HCT116 (cell line): ENCODE measurements at regions not wholly inside any gene's neighbourhood (a gene's known extent, or its start where the extent isn't known, plus 50 kb on each side); places are given as distances from the start of the nearest gene placed in this dataset.

Source experiments
- ATAC-seq: fragments of 200-7000 bp; cut with Tn5 transposase; 2 replicates; pipeline ENCODE4 v1.9.1; 2020; ENCODE audit warnings: mild to moderate bottlenecking, moderate library complexity
- BruUV-seq: library from RNA; stranded (reverse); fragments of 400-500 nt; replicated peaks from 2 replicates; lab custom pipeline; 2021; lab: Mats Ljungman, UMichigan
- CTCF ChIA-PET: fragments of 300-600 bp; sonication (Branson Sonifier 250); formaldehyde crosslinking; loops from one replicate; lab custom pipeline; 2021; ENCODE audit warnings: antibody characterized with exemption; lab: Charles Lee
- POLR2A ChIA-PET: fragments of 300-600, 350-600 bp; sonication (Branson Sonifier 250); formaldehyde crosslinking; loops from one replicate; lab custom pipeline; 2021; ENCODE audit warnings: antibody characterized with exemption; lab: Charles Lee
- RAD21 ChIA-PET, 2 experiments: fragments of 300-600 bp; sonication (Branson Sonifier 250); formaldehyde crosslinking; loops; one replicate each; lab custom pipeline; 2023; ENCODE audit warnings: low total read pairs in 2 of 2; ENCODE audit not compliant: uncharacterized antibody in 2 of 2, unreplicated experiment in 2 of 2, low non-redundant PET in 1 of 2; lab: Charles Lee
- DNase-seq: peaks from one replicate; pipeline ENCODE4 v3.0.0-alpha.2; 2010; ENCODE audit warnings: low read depth, low spot score
- H2AFZ ChIP-seq: fragments of 200-600 bp; shearing (Covaris generic), sonication (generic); 2 replicates; pipeline ENCODE4 v1.6.1; 2017; ENCODE audit warnings: low read depth, mixed run types, mixed read lengths, antibody characterized with exemption, low read length; ENCODE audit not compliant: poor library complexity, severe bottlenecking
- H3K27ac ChIP-seq: 2 replicates; pipeline ENCODE4 v1.5.1; 2012; ENCODE audit warnings: low read depth, low read length
- H3K27me3 ChIP-seq: fragments of 200-600 bp; sonication (generic); 2 replicates; pipeline ENCODE4 v1.6.1; 2016; ENCODE audit warnings: mixed run types, low read length, mixed read lengths; ENCODE audit not compliant: insufficient read depth
- H3K36me3 ChIP-seq, 2 experiments: fragments of 200-500 bp in 1 of 2; fragments of 200-600 bp in 1 of 2; sonication (Bioruptor generic) in 1 of 2; sonication (generic) in 1 of 2; 2 replicates each; pipeline versions ENCODE4 v1.5.1 to v1.6.1; 2014 to 2016; ENCODE audit warnings: low read length in 2 of 2, inconsistent platforms in 1 of 2, mixed read lengths in 1 of 2, mixed run types in 1 of 2; ENCODE audit not compliant: insufficient read depth in 2 of 2, control insufficient read depth in 1 of 2
- H3K4me1 ChIP-seq, 2 experiments: fragments of 200-600 bp in 1 of 2; sonication (generic) in 1 of 2; 2 replicates each; pipeline versions ENCODE4 v1.5.1 to v1.6.1; 2012 to 2017; ENCODE audit warnings: low read length in 2 of 2, inconsistent platforms in 1 of 2, mild to moderate bottlenecking in 1 of 2, mixed read lengths in 1 of 2, mixed run types in 1 of 2, moderate library complexity in 1 of 2; ENCODE audit not compliant: insufficient read depth in 2 of 2, control insufficient read depth in 1 of 2
- H3K4me2 ChIP-seq: fragments of 200-600 bp; sonication (generic); 2 replicates; pipeline ENCODE4 v1.6.1; 2017; ENCODE audit warnings: mixed run types, low read length, mixed read lengths
- H3K4me3 ChIP-seq, 2 experiments: fragments of 200-600 bp in 1 of 2; sonication (generic) in 1 of 2; replicated peaks in 1 of 2; 2 replicates each; pipeline ENCODE4 v1.5.1; 2011 to 2016; ENCODE audit warnings: low read length in 2 of 2, control low read depth in 1 of 2, low read depth in 1 of 2, mild to moderate bottlenecking in 1 of 2, mixed read lengths in 1 of 2, mixed run types in 1 of 2
- H3K79me2 ChIP-seq: fragments of 200-600 bp; sonication (generic); 2 replicates; pipeline ENCODE4 v1.6.1; 2017; ENCODE audit warnings: mild to moderate bottlenecking, mixed run types, low read length, moderate library complexity, mixed read lengths; ENCODE audit not compliant: insufficient read depth
- H3K9ac ChIP-seq: fragments of 200-600 bp; sonication (generic); 2 replicates; pipeline ENCODE4 v1.6.1; 2016; ENCODE audit warnings: low read length, mixed read lengths
- H3K9me2 ChIP-seq: fragments of 200-600 bp; sonication (generic), shearing (Covaris generic); 2 replicates; pipeline ENCODE4 v1.6.1; 2017; ENCODE audit warnings: mixed run types, mild to moderate bottlenecking, moderate library complexity; ENCODE audit not compliant: insufficient read depth
- H3K9me3 ChIP-seq, 2 experiments: fragments of 200-500 bp in 1 of 2; fragments of 200-600 bp in 1 of 2; sonication (Bioruptor generic) in 1 of 2; sonication (generic) in 1 of 2; 2 replicates each; pipeline ENCODE4 v1.6.1; 2014 to 2017; ENCODE audit warnings: low read length in 2 of 2, mixed read lengths in 2 of 2, inconsistent platforms in 1 of 2, low read depth in 1 of 2, mild to moderate bottlenecking in 1 of 2, mixed run types in 1 of 2, moderate library complexity in 1 of 2; ENCODE audit not compliant: control insufficient read depth in 1 of 2, insufficient read depth in 1 of 2
- H4K20me1 ChIP-seq: fragments of 200-600 bp; sonication (generic), shearing (Covaris generic); 2 replicates; pipeline ENCODE4 v1.6.1; 2017; ENCODE audit warnings: mixed run types, mild to moderate bottlenecking, moderate library complexity; ENCODE audit not compliant: insufficient read depth
- ATF3 ChIP-seq: IDR thresholded peaks from 2 replicates; pipeline ENCODE4 v1.6.1; 2012
- CEBPB ChIP-seq: IDR thresholded peaks from 2 replicates; pipeline ENCODE4 v1.6.1; 2012; ENCODE audit warnings: low read depth
- CTCF ChIP-seq, 3 experiments: fragments of 200-600 bp in 1 of 3; sonication (generic) in 1 of 3; IDR thresholded peaks in 2 of 3; conservative IDR thresholded peaks in 1 of 3; 2 replicates each; pipeline ENCODE4 v1.5.1; 2012 to 2017; ENCODE audit warnings: low read depth in 2 of 3, low read length in 2 of 3, antibody characterized with exemption in 1 of 3, borderline replicate concordance in 1 of 3, control low read depth in 1 of 3, mild to moderate bottlenecking in 1 of 3, mixed read lengths in 1 of 3, mixed run types in 1 of 3, moderate library complexity in 1 of 3; ENCODE audit not compliant: insufficient read depth in 1 of 3
- ELF1 ChIP-seq: IDR thresholded peaks from 2 replicates; pipeline ENCODE4 v1.6.1; 2012; ENCODE audit warnings: low read depth, borderline replicate concordance
- EZH2 ChIP-seq: fragments of 200-600 bp; sonication (generic); IDR thresholded peaks from 2 replicates; pipeline ENCODE4 v1.6.1; 2017; ENCODE audit warnings: antibody characterized with exemption, mixed run types
- EZH2phosphoT487 ChIP-seq: fragments of 200-600 bp; IDR thresholded peaks from 2 replicates; pipeline ENCODE4 v1.6.1; 2018; ENCODE audit warnings: antibody characterized with exemption, borderline replicate concordance
- FOSL1 ChIP-seq: IDR thresholded peaks from 2 replicates; pipeline ENCODE4 v1.6.1; 2012; ENCODE audit warnings: low read depth
- JUND ChIP-seq: IDR thresholded peaks from 2 replicates; pipeline ENCODE4 v1.6.1; 2012
- MAX ChIP-seq: IDR thresholded peaks from 2 replicates; pipeline ENCODE4 v1.6.1; 2012
- POLR2A ChIP-seq: IDR thresholded peaks from 2 replicates; pipeline ENCODE4 v1.7.0; 2011; ENCODE audit warnings: borderline replicate concordance; ENCODE audit not compliant: insufficient read depth, insufficient read length; ENCODE audit errors: extremely low read depth
- POLR2AphosphoS5 ChIP-seq: IDR thresholded peaks from 2 replicates; pipeline ENCODE4 v1.6.1; 2011; ENCODE audit warnings: mild to moderate bottlenecking, low read depth, low read length, moderate library complexity
- RAD21 ChIP-seq: IDR thresholded peaks from 2 replicates; pipeline ENCODE4 v1.6.1; 2012; ENCODE audit warnings: low read depth, mild to moderate bottlenecking
- REST ChIP-seq: IDR thresholded peaks from 2 replicates; pipeline ENCODE4 v1.6.1; 2012; ENCODE audit warnings: low read depth
- SP1 ChIP-seq: IDR thresholded peaks from 2 replicates; pipeline ENCODE4 v1.6.1; 2012; ENCODE audit warnings: low read depth
- SRF ChIP-seq: IDR thresholded peaks from 2 replicates; pipeline ENCODE4 v1.6.1; 2012; ENCODE audit warnings: low read depth
- TCF7L2 ChIP-seq: IDR thresholded peaks from 2 replicates; pipeline ENCODE4 v1.7.0; 2011; ENCODE audit warnings: borderline replicate concordance, inconsistent platforms; ENCODE audit not compliant: insufficient read depth, insufficient read length; ENCODE audit errors: extremely low read depth
- YY1 ChIP-seq: IDR thresholded peaks from 2 replicates; pipeline ENCODE4 v1.6.1; 2011; ENCODE audit warnings: low read length, low read depth, moderate library complexity, mild to moderate bottlenecking; ENCODE audit not compliant: insufficient replicate concordance; ENCODE audit errors: extremely low read depth
- ZBTB33 ChIP-seq: IDR thresholded peaks from 2 replicates; pipeline ENCODE4 v1.6.1; 2011; ENCODE audit warnings: mild to moderate bottlenecking, low read length, moderate library complexity; ENCODE audit not compliant: insufficient replicate concordance; ENCODE audit errors: extremely low read depth
- ZFX ChIP-seq: fragments of 450-650 bp; IDR thresholded peaks from 2 replicates; pipeline ENCODE4 v1.6.1; 2017
- ZNF274 ChIP-seq: fragments of 200-500 bp; sonication (Bioruptor generic); IDR thresholded peaks from 2 replicates; pipeline ENCODE4 v1.6.1; 2014; ENCODE audit warnings: mild to moderate bottlenecking, low read depth, low read length, inconsistent platforms
- intact Hi-C: fragments of 100-400 bp; cut with micrococcal nuclease; formaldehyde crosslinking; loops from 2 replicates; pipeline ENCODE4 v1.10.0; 2022

- RAD21 ChIA-PET = no interaction called here
- no peaks in the 10 kb centered on the region for H3K36me3 ChIP-seq
- CTCF ChIA-PET = no interaction called here
- H3K9me3 ChIP-seq = no peaks in the 10 kb centered on the region
- H3K9ac ChIP-seq = no peak overlapping the region
- H3K27ac ChIP-seq = no peak overlapping the region
- no peak for ATAC-seq
- H3K4me3 ChIP-seq = no peak overlapping the region
- H3K79me2 ChIP-seq = no peaks in the 10 kb centered on the region
- TF ChIP-seq RAD21 (no peak), SRF (no peak), ZBTB33 (no peak), ELF1 (no peak), ATF3 (no peak), CTCF (IDR thresholded peaks at IDR 0.05 in 2 of 3, conservative IDR thresholded peaks at IDR 0.05 in 1 of 3; ENCODE audit: borderline replicate concordance in 1 of 3, insufficient read depth in 1 of 3, low read depth in 2 of 3, low read length in 2 of 3) (no peak), FOSL1 (no peak), EZH2phosphoT487 (no peak), MAX (no peak), JUND (no peak), REST (no peak), ZNF274 (no peak), CEBPB (no peak), POLR2A (no peak), EZH2 (no peak), YY1 (no peak), SP1 (no peak), POLR2AphosphoS5 (no peak), TCF7L2 (no peak), ZFX (no peak)
- H3K9me2 ChIP-seq = no peaks in the 10 kb centered on the region
- no TSS peak for BruUV-seq
- no peak overlapping the region for H2AFZ ChIP-seq
- no peaks in the 10 kb centered on the region for H3K4me1 ChIP-seq
- no peaks in the 10 kb centered on the region for H4K20me1 ChIP-seq
- intact Hi-C loops = no loop called here
- POLR2A ChIA-PET = no interaction called here
- no peaks in the 10 kb centered on the region for H3K27me3 ChIP-seq
- DNase-seq = no peak
- H3K4me2 ChIP-seq = no peak overlapping the region
These were observed 164.0 kb downstream of the SMARCA1 start for GRCh38 chrX:129359269-129359668.
